HEK293T (cell line): ENCODE measurements at regions not wholly inside any gene's neighbourhood (a gene's known extent, or its start where the extent isn't known, plus 50 kb on each side); places are given as distances from the start of the nearest gene placed in this dataset.

Source experiments
- CTCF ChIA-PET: fragments of 350-600 bp; formaldehyde crosslinking; extraction: SDS; loops from one replicate; lab custom pipeline; 2021; ENCODE audit warnings: antibody characterized with exemption, inconsistent platforms; lab: Yijun Ruan, JAX
- POLR2A ChIA-PET: fragments of 350-600 bp; formaldehyde crosslinking; extraction: SDS; loops from one replicate; lab custom pipeline; 2020; ENCODE audit warnings: antibody characterized with exemption, inconsistent platforms; lab: Yijun Ruan, JAX
- DNase-seq: peaks from one replicate; pipeline ENCODE4 v3.0.0; 2012; ENCODE audit warnings: mixed read lengths; ENCODE audit errors: extremely low spot score
- ARNT ChIP-seq: fragments of 450-650 bp; IDR thresholded peaks from 2 replicates; pipeline ENCODE4 v1.6.1; 2017; ENCODE audit warnings: mild to moderate bottlenecking
- BHLHE40 ChIP-seq: fragments of 450-650 bp; IDR thresholded peaks from 2 replicates; pipeline ENCODE4 v1.6.1; 2016; ENCODE audit warnings: mild to moderate bottlenecking, moderate library complexity, borderline replicate concordance
- CTBP1 ChIP-seq: fragments of 450-650 bp; IDR thresholded peaks from 2 replicates; pipeline ENCODE4 v1.6.1; 2016; ENCODE audit warnings: borderline replicate concordance
- ELF4 ChIP-seq: fragments of 450-650 bp; IDR thresholded peaks from 2 replicates; pipeline ENCODE4 v1.6.1; 2017; ENCODE audit warnings: antibody characterized with exemption
- FOXA1 ChIP-seq: fragments of 450-650 bp; IDR thresholded peaks from 2 replicates; pipeline ENCODE4 v1.6.1; 2016; ENCODE audit warnings: mild to moderate bottlenecking
- FOXK2 ChIP-seq: fragments of 450-650 bp; IDR thresholded peaks from 2 replicates; pipeline ENCODE4 v1.6.1; 2016; ENCODE audit warnings: mild to moderate bottlenecking
- FOXM1 ChIP-seq: fragments of 450-650 bp; IDR thresholded peaks from 2 replicates; pipeline ENCODE4 v1.6.1; 2017; ENCODE audit warnings: mild to moderate bottlenecking, borderline replicate concordance
- HDGF ChIP-seq: fragments of 450-650 bp; IDR thresholded peaks from 2 replicates; pipeline ENCODE4 v1.6.1; 2017; ENCODE audit warnings: antibody characterized with exemption, borderline replicate concordance
- L3MBTL2 ChIP-seq: fragments of 450-650 bp; conservative IDR thresholded peaks from 2 replicates; pipeline ENCODE4 v1.6.1; 2016; ENCODE audit warnings: mild to moderate bottlenecking
- LEF1 ChIP-seq: fragments of 450-650 bp; IDR thresholded peaks from 2 replicates; pipeline ENCODE4 v1.6.1; 2017; ENCODE audit warnings: mild to moderate bottlenecking, borderline replicate concordance
- NFRKB ChIP-seq: fragments of 450-650 bp; IDR thresholded peaks from 2 replicates; pipeline ENCODE4 v1.6.1; 2016; ENCODE audit warnings: mild to moderate bottlenecking, moderate library complexity
- SP1 ChIP-seq: fragments of 450-650 bp; IDR thresholded peaks from 2 replicates; pipeline ENCODE4 v1.6.1; 2017
- SUZ12 ChIP-seq: fragments of 450-650 bp; IDR thresholded peaks from 2 replicates; pipeline ENCODE4 v1.6.1; 2016; ENCODE audit warnings: mild to moderate bottlenecking
- TARDBP ChIP-seq: fragments of 450-650 bp; IDR thresholded peaks from 2 replicates; pipeline ENCODE4 v1.6.1; 2016
- ZNF384 ChIP-seq: fragments of 450-650 bp; IDR thresholded peaks from 2 replicates; pipeline ENCODE4 v1.6.1; 2016
- TF ChIP-seq, protein P1 (sequence below): fragments of 450-650 bp; IDR thresholded peaks from 2 replicates; pipeline ENCODE4 v1.6.1; 2016

- CTCF ChIA-PET = interaction anchor here (0.6 kb wide), 1 partner anchor 472 kb away, joined by 3 read pairs; no protein-coding TSS in a partner anchor
Observed at GRCh38 chr5:34494111-34494755, 161.9 kb upstream of the RAI14 start.

DNA sequence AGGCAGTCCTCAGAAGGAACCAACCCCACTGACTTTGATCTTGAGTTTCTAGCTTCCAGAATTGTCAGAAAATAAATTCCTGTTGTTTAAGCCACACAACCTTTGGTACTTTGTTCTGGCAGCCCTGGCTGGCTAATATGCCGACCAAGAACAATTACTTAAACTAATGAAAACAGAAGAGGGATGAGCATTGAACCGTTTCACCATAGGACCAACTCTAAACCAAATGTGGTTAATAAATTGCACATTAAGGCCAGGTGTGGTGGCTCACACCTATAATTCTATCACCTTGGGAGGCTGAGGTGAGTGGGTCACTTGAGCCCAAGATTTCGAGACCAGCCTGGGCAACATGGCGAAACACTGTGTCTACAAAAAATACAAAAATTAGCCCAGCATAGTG lies 160.9 kb upstream of the RAI14 start:
- no peak for DNase-seq
- CTCF ChIA-PET = interaction anchor here (0.6 kb wide), 1 partner anchor 471 kb away, joined by 3 read pairs; no protein-coding TSS in a partner anchor
- POLR2A ChIA-PET = no interaction called here
- TF ChIP-seq FOXK2 = no peak
- no peak for TF ChIP-seq CTBP1
- no peak for TF ChIP-seq FOXA1
- no peak for TF ChIP-seq SP1
- no peak for TF ChIP-seq FOXM1
- no peak for TF ChIP-seq ARNT
- no peak for TF ChIP-seq ELF4
- TF ChIP-seq L3MBTL2 = no peak
- TF ChIP-seq ZNF384 = no peak

More at GRCh38 chr5:34494111-34494755, 161.9 kb upstream of the RAI14 start:
- DNase-seq = no peak
- POLR2A ChIA-PET = no interaction called here
- no peak for TF ChIP-seq TARDBP
- TF ChIP-seq L3MBTL2 = no peak
- no peak for TF ChIP-seq FOXM1
- no peak for TF ChIP-seq ARNT
- TF ChIP-seq HDGF = no peak
- no peak for TF ChIP-seq BHLHE40
- TF ChIP-seq SUZ12 = no peak
- no peak for TF ChIP-seq LEF1
- no peak for TF ChIP-seq ELF4
- TF ChIP-seq NFRKB = no peak
- no peak for TF ChIP-seq SP1
- no peak for TF ChIP-seq FOXA1
- no peak for TF ChIP-seq ZNF384
- no peak for TF ChIP-seq CTBP1
- no peak for TF ChIP-seq FOXK2
- TF ChIP-seq, protein P1, sequence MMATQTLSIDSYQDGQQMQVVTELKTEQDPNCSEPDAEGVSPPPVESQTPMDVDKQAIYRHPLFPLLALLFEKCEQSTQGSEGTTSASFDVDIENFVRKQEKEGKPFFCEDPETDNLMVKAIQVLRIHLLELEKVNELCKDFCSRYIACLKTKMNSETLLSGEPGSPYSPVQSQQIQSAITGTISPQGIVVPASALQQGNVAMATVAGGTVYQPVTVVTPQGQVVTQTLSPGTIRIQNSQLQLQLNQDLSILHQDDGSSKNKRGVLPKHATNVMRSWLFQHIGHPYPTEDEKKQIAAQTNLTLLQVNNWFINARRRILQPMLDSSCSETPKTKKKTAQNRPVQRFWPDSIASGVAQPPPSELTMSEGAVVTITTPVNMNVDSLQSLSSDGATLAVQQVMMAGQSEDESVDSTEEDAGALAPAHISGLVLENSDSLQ = no peak

DNA sequence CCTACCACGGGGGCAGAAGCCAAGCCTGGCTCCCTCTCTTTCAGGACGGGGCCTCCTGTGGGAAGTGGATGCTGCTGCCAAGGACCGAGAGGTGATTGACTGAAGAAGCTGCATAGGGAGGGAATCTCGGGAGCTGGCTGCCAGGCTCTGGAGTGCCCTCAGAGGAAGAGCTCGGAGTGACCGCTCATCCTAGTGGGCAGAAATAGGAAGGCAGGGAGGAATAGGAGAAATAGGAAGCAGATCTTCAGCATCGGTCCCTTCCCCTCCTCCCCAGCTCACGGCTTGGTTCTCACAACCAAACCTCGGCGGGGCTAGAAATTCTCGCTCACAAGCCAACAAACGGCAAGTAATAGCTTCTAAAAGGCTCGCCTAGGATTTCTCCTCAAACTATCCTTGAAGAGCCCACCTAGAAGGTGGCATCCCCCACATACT lies 159.9 kb upstream of the RAI14 start:
- ChIA-PET CTCF (interaction anchor here (0.9 kb wide), 1 partner anchor 402 kb away, joined by 4 read pairs; no protein-coding TSS in a partner anchor), POLR2A (interaction anchor here (1.9 kb wide), 1 partner anchor 419 kb away, joined by 8 read pairs; the partner anchor contains the start of genes BRIX1 and RAD1)
- DNase-seq = no peak
- TF ChIP-seq CTBP1 = no peak
- no peak for TF ChIP-seq LEF1
- no peak for TF ChIP-seq ARNT
- no peak for TF ChIP-seq SUZ12
- no peak for TF ChIP-seq FOXM1
- no peak for TF ChIP-seq TARDBP
- no peak for TF ChIP-seq SP1
- no peak for TF ChIP-seq BHLHE40
- no peak for TF ChIP-seq HDGF
- TF ChIP-seq NFRKB = no peak
- no peak for TF ChIP-seq L3MBTL2
- no peak for TF ChIP-seq ZNF384
- TF ChIP-seq FOXK2 = no peak
- TF ChIP-seq, protein P1 = no peak
- TF ChIP-seq ELF4 = no peak

- CTCF ChIA-PET = interaction anchor here (0.9 kb wide), 1 partner anchor 401 kb away, joined by 4 read pairs; no protein-coding TSS in a partner anchor
- DNase-seq = no peak
- TF ChIP-seq FOXK2 = no peak
- TF ChIP-seq ZNF384 = no peak
- no peak for TF ChIP-seq ARNT
- no peak for TF ChIP-seq SP1
- no peak for TF ChIP-seq HDGF
- TF ChIP-seq SUZ12 = no peak
- no peak for TF ChIP-seq TARDBP
- no peak for TF ChIP-seq CTBP1
- no peak for TF ChIP-seq LEF1
- TF ChIP-seq ELF4 = no peak
- TF ChIP-seq BHLHE40 = no peak
- no peak for TF ChIP-seq L3MBTL2
- TF ChIP-seq NFRKB = no peak
- no peak for TF ChIP-seq FOXA1
- TF ChIP-seq, protein P1 = no peak
- TF ChIP-seq FOXM1 = no peak
- POLR2A ChIA-PET = interaction anchor here (1.9 kb wide), 1 partner anchor 418 kb away, joined by 8 read pairs; the partner anchor contains the start of genes BRIX1 and RAD1
Observed at GRCh38 chr5:34496701-34497469, 159.2 kb upstream of the RAI14 start.

DNA sequence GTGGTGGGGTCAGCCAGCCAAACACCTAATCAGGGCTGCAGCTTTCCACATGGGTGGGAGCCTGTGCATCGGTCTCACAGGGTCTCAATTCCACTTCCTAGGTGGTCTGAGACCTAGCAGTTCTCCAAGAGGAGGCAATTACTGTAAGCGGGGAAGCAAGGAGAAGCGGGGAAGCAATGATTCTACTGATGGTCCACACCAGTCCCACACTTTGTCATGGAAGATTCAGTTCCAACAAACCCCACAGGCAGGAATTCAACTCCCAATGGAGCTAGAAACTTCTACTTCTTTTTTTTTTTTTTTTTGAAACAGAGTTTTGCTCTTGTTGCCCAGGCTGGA lies 158.7 kb upstream of the RAI14 start:
- no peak for DNase-seq
- POLR2A ChIA-PET = interaction anchor here (1.9 kb wide), 1 partner anchor 418 kb away, joined by 8 read pairs; the partner anchor contains the start of genes BRIX1 and RAD1
- no peak for TF ChIP-seq SP1
- no peak for TF ChIP-seq ELF4
- no peak for TF ChIP-seq SUZ12
- no peak for TF ChIP-seq LEF1
- TF ChIP-seq TARDBP = no peak
- no peak for TF ChIP-seq BHLHE40
- TF ChIP-seq FOXA1 = no peak
- TF ChIP-seq, protein P1 = no peak
- TF ChIP-seq L3MBTL2 = no peak
- no peak for TF ChIP-seq FOXM1
- TF ChIP-seq ARNT = no peak
- TF ChIP-seq HDGF = no peak
- no peak for TF ChIP-seq ZNF384
- no peak for TF ChIP-seq CTBP1
- TF ChIP-seq NFRKB = no peak
- no peak for TF ChIP-seq FOXK2
- CTCF ChIA-PET = no interaction called here
